HepG2 (cell line): ENCODE measurements at regions not wholly inside any gene's neighbourhood (a gene's known extent, or its start where the extent isn't known, plus 50 kb on each side); places are given as distances from the start of the nearest gene placed in this dataset.

Source experiments
- ATAC-seq: fragments of 200-7000 bp; cut with Tn5 transposase; 3 replicates; pipeline ENCODE4 v1.9.1; 2020; ENCODE audit warnings: mild to moderate bottlenecking, moderate library complexity
- BruUV-seq: library from RNA; stranded (reverse); fragments of 400-500 nt; replicated peaks from 2 replicates; lab custom pipeline; 2021; lab: Mats Ljungman, UMichigan
- CTCF ChIA-PET: fragments of 300-600 bp; formaldehyde crosslinking; extraction: SDS; loops from one replicate; lab custom pipeline; 2021; ENCODE audit warnings: low total read pairs, inconsistent platforms, low intra/inter-chr PET ratio; lab: Yijun Ruan, JAX
- POLR2A ChIA-PET: fragments of 350-600 bp; sonication (Branson Sonifier 250); formaldehyde crosslinking; loops from one replicate; lab custom pipeline; 2020; ENCODE audit warnings: antibody characterized with exemption, inconsistent platforms; lab: Yijun Ruan, JAX
- DNase-seq: peaks from one replicate; pipeline ENCODE4 v3.0.0-alpha.2; 2015; ENCODE audit warnings: low spot score
- FAIRE-seq: peaks from 3 replicates; lab custom pipeline; 2011; peaks lifted over from hg19 to GRCh38; lab: Jason Lieb, UNC
- H2AFZ ChIP-seq: one replicate; pipeline ENCODE4 v1.6.1; 2011; ENCODE audit warnings: low read length, inconsistent platforms
- H3K27ac ChIP-seq: fragments of 300-600 bp; 3 replicates; pipeline ENCODE4 v1.8.0; 2011; ENCODE audit warnings: mixed run types, mild to moderate bottlenecking, mixed read lengths, low read length, inconsistent platforms; ENCODE audit not compliant: insufficient read depth; ENCODE audit errors: extremely low read length
- H3K27me3 ChIP-seq, 2 experiments: fragments of 200-600 bp in 1 of 2; 2 replicates in 1 of 2; 3 replicates in 1 of 2; pipeline versions ENCODE4 v1.6.0 to v1.8.0; 2011; ENCODE audit warnings: low read length in 2 of 2, mild to moderate bottlenecking in 2 of 2, moderate library complexity in 2 of 2, inconsistent platforms in 1 of 2; ENCODE audit not compliant: insufficient read depth in 2 of 2, control insufficient read depth in 1 of 2
- H3K36me3 ChIP-seq, 2 experiments: fragments of 200-600 bp in 1 of 2; replicated peaks in 1 of 2; 2 replicates in 1 of 2; 3 replicates in 1 of 2; pipeline versions ENCODE4 v1.5.1 to v1.8.0; 2011; ENCODE audit warnings: low read length in 2 of 2, inconsistent platforms in 1 of 2; ENCODE audit not compliant: insufficient read depth in 2 of 2, control insufficient read depth in 1 of 2
- H3K4me1 ChIP-seq: 2 replicates; pipeline ENCODE4 v1.5.1; 2012; ENCODE audit warnings: low read length, inconsistent platforms; ENCODE audit not compliant: insufficient read depth
- H3K4me2 ChIP-seq: 2 replicates; pipeline ENCODE4 v1.6.0; 2011; ENCODE audit warnings: low read depth, low read length, inconsistent platforms
- H3K4me3 ChIP-seq, 3 experiments: fragments of 200-600 bp in 1 of 3; sonication (generic), shearing (Covaris generic) in 1 of 3; replicated peaks in 1 of 3; 2 replicates each; pipeline ENCODE4 v1.5.1; 2011 to 2016; ENCODE audit warnings: low read length in 3 of 3, inconsistent platforms in 2 of 3, low read depth in 2 of 3, mild to moderate bottlenecking in 2 of 3, control low read depth in 1 of 3, mixed read lengths in 1 of 3; ENCODE audit not compliant: insufficient read depth in 1 of 3
- H3K79me2 ChIP-seq: one replicate; pipeline ENCODE4 v1.6.1; 2011; ENCODE audit warnings: low read length, inconsistent platforms; ENCODE audit not compliant: insufficient read depth
- H3K9ac ChIP-seq: 2 replicates; pipeline ENCODE4 v1.6.0; 2011; ENCODE audit warnings: mild to moderate bottlenecking, low read depth, low read length, inconsistent platforms; ENCODE audit not compliant: insufficient read depth
- H3K9me3 ChIP-seq: 2 replicates; pipeline ENCODE4 v1.5.1; 2012; ENCODE audit warnings: mild to moderate bottlenecking, low read length
- H4K20me1 ChIP-seq: 2 replicates; pipeline ENCODE4 v1.6.0; 2011; ENCODE audit warnings: inconsistent platforms, mild to moderate bottlenecking, low read length, moderate library complexity; ENCODE audit not compliant: insufficient read depth
- BCL3 ChIP-seq: sonication (generic); formaldehyde crosslinking; IDR thresholded peaks from 2 replicates; pipeline ENCODE4 v1.5.1; 2020; ENCODE audit warnings: mild to moderate bottlenecking, missing genetic modification reagents, moderate library complexity
- CAMTA2 ChIP-seq: sonication (generic); formaldehyde crosslinking; IDR thresholded peaks from 2 replicates; pipeline ENCODE4 v1.4.0; 2020; ENCODE audit warnings: mild to moderate bottlenecking, missing genetic modification reagents, borderline replicate concordance
- DMAP1 ChIP-seq: IDR thresholded peaks from 2 replicates; pipeline ENCODE4 v1.6.1; 2016
- ETV6 ChIP-seq: sonication (generic); formaldehyde crosslinking; conservative IDR thresholded peaks from 2 replicates; pipeline ENCODE4 v1.4.0; 2020; ENCODE audit warnings: missing genetic modification reagents
- GABPA ChIP-seq, 2 experiments: IDR thresholded peaks; 2 replicates each; pipeline ENCODE4 v1.6.1; 2011 to 2016; ENCODE audit warnings: low read depth in 2 of 2, low read length in 1 of 2, missing biosample characterization in 1 of 2, missing genetic modification characterization in 1 of 2
- GATA4 ChIP-seq: sonication (generic); IDR thresholded peaks from 2 replicates; pipeline ENCODE4 v1.6.1; 2016; ENCODE audit warnings: antibody characterized with exemption, low read depth, borderline replicate concordance
- HBP1 ChIP-seq: IDR thresholded peaks from 2 replicates; pipeline ENCODE4 v1.6.1; 2016; ENCODE audit warnings: low read depth, control low read depth
- IRF9 ChIP-seq: sonication (generic); formaldehyde crosslinking; IDR thresholded peaks from 2 replicates; pipeline ENCODE4 v1.8.0; 2022; ENCODE audit warnings: missing genetic modification reagents, mild to moderate bottlenecking, borderline replicate concordance
- MTA3 ChIP-seq: sonication (generic); formaldehyde crosslinking; IDR thresholded peaks from 2 replicates; pipeline ENCODE4 v1.4.0; 2020; ENCODE audit warnings: missing genetic modification reagents
- RAD51 ChIP-seq: fragments of 450-650 bp; IDR thresholded peaks from 2 replicates; pipeline ENCODE4 v1.6.1; 2016; ENCODE audit warnings: borderline replicate concordance
- REL ChIP-seq: sonication (generic); formaldehyde crosslinking; conservative IDR thresholded peaks from 2 replicates; pipeline ENCODE4 v1.8.0; 2022; ENCODE audit warnings: mild to moderate bottlenecking, missing genetic modification reagents, moderate library complexity
- SALL1 ChIP-seq: sonication (generic); formaldehyde crosslinking; IDR thresholded peaks from 2 replicates; pipeline ENCODE4 v1.8.0; 2022; ENCODE audit warnings: mild to moderate bottlenecking, missing genetic modification reagents
- ZFP36L2 ChIP-seq: sonication (generic); formaldehyde crosslinking; IDR thresholded peaks from 2 replicates; pipeline ENCODE4 v1.4.0; 2020; ENCODE audit warnings: missing genetic modification reagents
- ZFP37 ChIP-seq: sonication (generic); formaldehyde crosslinking; IDR thresholded peaks from 2 replicates; pipeline ENCODE4 v1.4.0; 2020; ENCODE audit warnings: missing genetic modification reagents, borderline replicate concordance
- ZNF12 ChIP-seq: sonication (generic); formaldehyde crosslinking; IDR thresholded peaks from 2 replicates; pipeline ENCODE4 v1.5.0; 2020; ENCODE audit warnings: missing genetic modification reagents
- ZNF362 ChIP-seq: sonication (generic); formaldehyde crosslinking; IDR thresholded peaks from 2 replicates; pipeline ENCODE4 v1.4.0; 2020; ENCODE audit warnings: missing genetic modification reagents, mild to moderate bottlenecking, borderline replicate concordance
- ZNF652 ChIP-seq: IDR thresholded peaks from 2 replicates; pipeline ENCODE4 v1.6.1; 2016; ENCODE audit warnings: low read depth, borderline replicate concordance
- ZNF761 ChIP-seq: sonication (generic); formaldehyde crosslinking; conservative IDR thresholded peaks from 2 replicates; pipeline ENCODE4 v1.4.0; 2020; ENCODE audit warnings: mild to moderate bottlenecking, missing genetic modification reagents
- WGBS: methylation state at CpG from one replicate; pipeline ENCODE4 v1.1.6; 2017; ENCODE audit warnings: low lambda C conversion rate; 5-methylcytosine and 5-hydroxymethylcytosine counted together
- in situ Hi-C: cut with HindIII; loops from 2 replicates; pipeline ENCODE4 v1.10.0; 2017; ENCODE audit warnings: low pct_unique_long_range_greater_than_20kb; ENCODE audit not compliant: extremely low pct_ligation_motif_present
- intact Hi-C: fragments of 100-400 bp; cut with micrococcal nuclease; formaldehyde crosslinking; loops from one replicate; pipeline ENCODE4 v1.10.0; 2022; ENCODE audit not compliant: unreplicated experiment

- H3K9me3 ChIP-seq: no peaks in the 10 kb centered on the region
- POLR2A ChIA-PET: no interaction called here
- TF ChIP-seq ZFP36L2 (CRISPR knock-in tag) (no peak), DMAP1 (CRISPR knock-in tag) (no peak), ETV6 (CRISPR knock-in tag) (no peak), ZNF761 (no peak), ZNF12 (no peak), CAMTA2 (CRISPR knock-in tag) (no peak), ZNF652 (CRISPR knock-in tag) (no peak), GABPA (IDR thresholded peaks at IDR 0.05; ENCODE audit: low read depth, low read length) (no peak), GABPA (CRISPR knock-in tag; IDR thresholded peaks at IDR 0.05; ENCODE audit: low read depth) (no peak), BCL3 (CRISPR knock-in tag) (no peak), IRF9 (CRISPR knock-in tag) (no peak), RAD51 (no peak), ZNF362 (no peak), MTA3 (CRISPR knock-in tag) (no peak), HBP1 (CRISPR knock-in tag) (no peak), ZFP37 (CRISPR knock-in tag) (no peak), REL (no peak), GATA4 (no peak), SALL1 (CRISPR knock-in tag) (no peak)
- 0% methylated on average over 1 of the region's 1 CpG for WGBS
- H2AFZ ChIP-seq: no peak overlapping the region
- BruUV-seq: no TSS peak
- H3K4me2 ChIP-seq: no peak overlapping the region
- H3K27ac ChIP-seq: no peak overlapping the region
- H4K20me1 ChIP-seq: no peaks in the 10 kb centered on the region
- H3K79me2 ChIP-seq: no peaks in the 10 kb centered on the region
- no peak for FAIRE-seq
- no peak for ATAC-seq
- CTCF ChIA-PET: no interaction called here
- H3K36me3 ChIP-seq: no peaks in the 10 kb centered on the region
- in situ Hi-C loops (no loop called here), intact Hi-C loops (no loop called here)
- H3K27me3 ChIP-seq: no peaks in the 10 kb centered on the region
- no peak for DNase-seq
- H3K4me1 ChIP-seq: no peaks in the 10 kb centered on the region
- no peak overlapping the region for H3K4me3 ChIP-seq
- no peak overlapping the region for H3K9ac ChIP-seq
Observed at GRCh38 chr3:69463531-69463930, 77.6 kb upstream of the FRMD4B start.
